Cardiac fibroblast (primary cell): ENCODE measurements at regions not wholly inside any gene's neighbourhood (a gene's known extent, or its start where the extent isn't known, plus 50 kb on each side); places are given as distances from the start of the nearest gene placed in this dataset.

Source experiments
- DNase-seq, 2 donors: peaks; one replicate each; pipeline versions ENCODE4 v3.0.0 to v3.0.0-alpha.2; 2010; ENCODE audit warnings: low read depth in 2 of 2
- H3K4me3 ChIP-seq, 2 donors: replicated peaks in 1 of 2; 1 replicate in 1 of 2; 2 replicates in 1 of 2; pipeline ENCODE4 v1.5.1; 2011; ENCODE audit warnings: low read depth in 2 of 2, low read length in 2 of 2, mild to moderate bottlenecking in 2 of 2, moderate library complexity in 1 of 2
- CTCF ChIP-seq: IDR thresholded peaks from one replicate; pipeline ENCODE4 v1.5.1; 2011; ENCODE audit warnings: low read depth, mild to moderate bottlenecking, low read length, inconsistent platforms

GRCh38 chr18:67805261-67805660 lies 288.7 kb upstream of the DSEL start:
- no peak for TF ChIP-seq CTCF
- no peak overlapping the region for H3K4me3 ChIP-seq
- DNase-seq: no peak

- no peak for TF ChIP-seq CTCF
- no peak overlapping the region for H3K4me3 ChIP-seq
- DNase-seq: peak; percentile 39 to 68
Measured at GRCh38 chr18:67794521-67794920, 278.0 kb upstream of the DSEL start.

- no peak for DNase-seq
- H3K4me3 ChIP-seq: no peak overlapping the region
- TF ChIP-seq CTCF: no peak
Measured at GRCh38 chr18:67790527-67790926, 274.0 kb upstream of the DSEL start.

GRCh38 chr18:67789165-67789545 lies 272.6 kb upstream of the DSEL start:
- no peak for TF ChIP-seq CTCF
- DNase-seq: no peak
- no peak overlapping the region for H3K4me3 ChIP-seq

GRCh38 chr18:67788310-67789164 lies 272.0 kb upstream of the DSEL start:
- DNase-seq: no peak
- no peak for TF ChIP-seq CTCF

GRCh38 chr18:67783196-67783946 lies 266.9 kb upstream of the DSEL start:
- DNase-seq: peak; percentile 74 to 95
- no peak for TF ChIP-seq CTCF
- no peak overlapping the region for H3K4me3 ChIP-seq

More at GRCh38 chr18:67788310-67789164, 272.0 kb upstream of the DSEL start:
- H3K4me3 ChIP-seq: no peak overlapping the region
